ENCODE measurements at regions not wholly inside any gene's neighbourhood (a gene's known extent, or its start where the extent isn't known, plus 50 kb on each side); places are given as distances from the start of the nearest gene placed in this dataset.
"Not testable (repeated sequence)": the region's sequence is repeated elsewhere in the genome, so short reads cannot be mapped to it uniquely, and the experiment has no call there.

GRCh38 chr3:759106-759505 lies 333.7 kb upstream of the CNTN6 start (continued):
- no peak for TF ChIP-seq HBP1 (CRISPR knock-in tag; IDR thresholded peaks at IDR 0.05; ENCODE audit: low read depth)
- no peak for TF ChIP-seq SNAPC4 (CRISPR knock-in tag; IDR thresholded peaks at IDR 0.05)
- no peak for TF ChIP-seq ZNF510 (CRISPR knock-in tag; IDR thresholded peaks at IDR 0.05; ENCODE audit: low read depth)
- TF ChIP-seq ZNF343 (CRISPR knock-in tag; IDR thresholded peaks at IDR 0.05) = no peak
- TF ChIP-seq NBN (conservative IDR thresholded peaks at IDR 0.05) = no peak
- no peak for TF ChIP-seq ZNF10 (CRISPR knock-in tag; IDR thresholded peaks at IDR 0.05; ENCODE audit: borderline replicate concordance, low read depth)
- no peak for TF ChIP-seq FOXP1 (IDR thresholded peaks at IDR 0.05)
- no peak for TF ChIP-seq FOXP1 (CRISPR knock-in tag; IDR thresholded peaks at IDR 0.05)

GRCh38 chr3:773433-773832 lies 319.4 kb upstream of the CNTN6 start:
- CTCF ChIA-PET (ENCODE audit: low intra/inter-chr PET ratio, low total read pairs); H3K4me3 ChIP-seq (replicated peaks in 1 of 3; ENCODE audit: insufficient read depth in 1 of 3, low read depth in 2 of 3, low read length in 3 of 3); H3K27ac ChIP-seq (ENCODE audit: extremely low read length, insufficient read depth, low read length); H3K4me2 ChIP-seq (ENCODE audit: low read depth, low read length); FAIRE-seq; H3K36me3 ChIP-seq (replicated peaks in 1 of 2; ENCODE audit: control insufficient read depth in 1 of 2, insufficient read depth in 2 of 2, low read length in 2 of 2); in situ Hi-C loops (cut with HindIII; ENCODE audit: extremely low pct_ligation_motif_present, low pct_unique_long_range_greater_than_20kb); H4K20me1 ChIP-seq (ENCODE audit: insufficient read depth, low read length); DNase-seq (ENCODE audit: low spot score); POLR2A ChIA-PET; intact Hi-C loops (cut with micrococcal nuclease; ENCODE audit: unreplicated experiment); H2AFZ ChIP-seq (ENCODE audit: low read length); ATAC-seq; H3K4me1 ChIP-seq (ENCODE audit: insufficient read depth, low read length); H3K27me3 ChIP-seq (ENCODE audit: control insufficient read depth in 1 of 2, insufficient read depth in 2 of 2, low read length in 2 of 2); BruUV-seq (replicated peaks); H3K79me2 ChIP-seq (ENCODE audit: insufficient read depth, low read length); H3K9ac ChIP-seq (ENCODE audit: insufficient read depth, low read depth, low read length): not testable (repeated sequence)
- WGBS (ENCODE audit: low lambda C conversion rate) = 13% methylated on average over 3 of the region's 3 CpGs
- H3K9me3 ChIP-seq (ENCODE audit: low read length) = peaks cover 77% of the 10 kb centered on the region

Data from HepG2 (cell line).